ENCODE measurements at regions not wholly inside any gene's neighbourhood (a gene's known extent, or its start where the extent isn't known, plus 50 kb on each side); places are given as distances from the start of the nearest gene placed in this dataset.

DNA sequence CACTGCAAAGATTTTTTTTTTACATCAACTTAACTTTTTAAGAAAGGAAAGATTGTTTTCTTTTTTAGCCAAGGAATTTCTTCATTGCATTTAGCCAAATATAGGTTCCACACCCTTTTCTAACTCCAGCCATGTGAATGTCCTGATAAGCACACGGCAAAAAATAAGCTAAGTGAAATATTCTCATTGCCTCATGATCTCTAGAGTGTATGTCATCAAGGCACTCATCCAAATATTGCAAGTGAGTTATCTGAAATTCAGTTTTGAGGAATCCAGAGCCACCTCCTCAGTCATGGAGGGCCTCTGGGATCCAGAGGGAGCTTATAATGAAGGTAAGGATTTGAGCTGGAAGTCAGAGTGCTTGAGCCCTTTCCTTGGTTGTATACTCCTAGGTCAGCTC, 80.0 kb downstream of the BLID start:
- peak; percentile 68 for DNase-seq (ENCODE audit: low read depth)
- no peak overlapping the region for H3K4me3 ChIP-seq (ENCODE audit: control insufficient read depth, low read depth, low read length)
- TF ChIP-seq, protein P1, sequence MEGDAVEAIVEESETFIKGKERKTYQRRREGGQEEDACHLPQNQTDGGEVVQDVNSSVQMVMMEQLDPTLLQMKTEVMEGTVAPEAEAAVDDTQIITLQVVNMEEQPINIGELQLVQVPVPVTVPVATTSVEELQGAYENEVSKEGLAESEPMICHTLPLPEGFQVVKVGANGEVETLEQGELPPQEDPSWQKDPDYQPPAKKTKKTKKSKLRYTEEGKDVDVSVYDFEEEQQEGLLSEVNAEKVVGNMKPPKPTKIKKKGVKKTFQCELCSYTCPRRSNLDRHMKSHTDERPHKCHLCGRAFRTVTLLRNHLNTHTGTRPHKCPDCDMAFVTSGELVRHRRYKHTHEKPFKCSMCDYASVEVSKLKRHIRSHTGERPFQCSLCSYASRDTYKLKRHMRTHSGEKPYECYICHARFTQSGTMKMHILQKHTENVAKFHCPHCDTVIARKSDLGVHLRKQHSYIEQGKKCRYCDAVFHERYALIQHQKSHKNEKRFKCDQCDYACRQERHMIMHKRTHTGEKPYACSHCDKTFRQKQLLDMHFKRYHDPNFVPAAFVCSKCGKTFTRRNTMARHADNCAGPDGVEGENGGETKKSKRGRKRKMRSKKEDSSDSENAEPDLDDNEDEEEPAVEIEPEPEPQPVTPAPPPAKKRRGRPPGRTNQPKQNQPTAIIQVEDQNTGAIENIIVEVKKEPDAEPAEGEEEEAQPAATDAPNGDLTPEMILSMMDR (IDR thresholded peaks at IDR 0.05; ENCODE audit: control insufficient read depth, insufficient read depth, low read depth, low read length, missing control alignments), result no peak

DNA sequence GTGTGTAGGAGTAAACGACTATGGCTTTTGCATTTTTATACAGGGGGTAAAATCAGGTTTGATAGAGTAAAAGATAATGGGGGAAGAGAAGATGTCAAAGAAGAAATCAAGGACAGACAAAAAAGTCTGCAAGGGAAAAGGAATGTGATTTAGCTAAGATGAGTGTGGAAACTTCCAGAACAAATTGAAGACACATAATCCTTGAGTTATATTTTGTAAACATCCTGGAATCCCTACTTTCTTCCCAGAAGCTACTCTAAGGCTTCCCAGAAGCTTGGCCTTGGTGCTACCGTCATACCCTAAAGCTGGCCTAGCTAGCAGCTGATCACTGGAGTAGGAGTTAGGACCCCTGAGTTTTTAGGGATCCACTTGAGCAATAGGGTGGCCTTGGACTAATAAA, 82.4 kb downstream of the BLID start:
- DNase-seq (ENCODE audit: low read depth), result no peak
- no peak overlapping the region for H3K4me3 ChIP-seq (ENCODE audit: control insufficient read depth, low read depth, low read length)
- TF ChIP-seq, protein P1 (IDR thresholded peaks at IDR 0.05; ENCODE audit: control insufficient read depth, insufficient read depth, low read depth, low read length, missing control alignments), result no peak

DNA sequence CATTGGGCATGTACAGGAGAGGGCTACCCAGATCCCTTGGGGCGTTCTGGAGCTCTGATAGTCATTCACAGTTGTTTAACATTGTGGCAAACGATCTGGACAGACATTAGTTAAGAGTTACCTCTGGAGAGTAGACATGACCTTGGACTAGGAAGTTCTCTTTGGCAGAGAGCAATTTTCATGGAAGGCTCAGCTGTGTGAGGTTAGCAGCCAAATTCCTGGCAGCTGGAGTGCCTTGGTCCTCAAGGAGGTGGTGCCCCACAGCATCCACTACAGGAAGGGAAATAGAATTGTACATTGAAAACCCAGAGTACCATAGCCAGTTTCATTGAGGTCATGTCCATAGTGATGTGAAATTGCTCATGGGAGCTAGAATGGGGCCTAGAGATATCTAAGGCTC, 82.8 kb downstream of the BLID start:
- TF ChIP-seq, protein P1 (IDR thresholded peaks at IDR 0.05; ENCODE audit: control insufficient read depth, insufficient read depth, low read depth, low read length, missing control alignments), result no peak
- DNase-seq (ENCODE audit: low read depth), result no peak
- no peak overlapping the region for H3K4me3 ChIP-seq (ENCODE audit: control insufficient read depth, low read depth, low read length)

DNA sequence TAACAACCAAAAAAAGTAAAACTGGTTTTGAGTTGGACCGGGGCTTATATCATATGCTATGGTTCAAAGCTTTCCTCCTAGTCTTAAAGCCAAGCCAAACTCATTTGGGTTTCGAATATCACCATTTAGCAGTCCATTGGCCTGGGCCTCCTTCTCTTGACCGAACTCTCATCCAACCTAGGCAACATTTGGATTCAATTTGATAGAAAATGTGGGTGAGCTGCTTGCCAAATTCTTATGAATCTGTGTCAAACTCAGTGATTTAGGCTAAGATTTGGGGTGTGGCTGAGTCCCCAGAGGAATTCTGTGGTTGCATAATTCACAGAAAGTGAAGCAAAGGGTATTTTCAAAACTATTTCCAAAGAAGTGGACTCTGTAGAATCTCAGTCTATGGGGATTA, 83.7 kb downstream of the BLID start:
- TF ChIP-seq, protein P1 (IDR thresholded peaks at IDR 0.05; ENCODE audit: control insufficient read depth, insufficient read depth, low read depth, low read length, missing control alignments), result no peak
- DNase-seq (ENCODE audit: low read depth), result peak; percentile 82
- no peak overlapping the region for H3K4me3 ChIP-seq (ENCODE audit: control insufficient read depth, low read depth, low read length)

- DNase-seq (ENCODE audit: low read depth), result no peak
- no peak overlapping the region for H3K4me3 ChIP-seq (ENCODE audit: control insufficient read depth, low read depth, low read length)
- TF ChIP-seq, protein P1 (IDR thresholded peaks at IDR 0.05; ENCODE audit: control insufficient read depth, insufficient read depth, low read depth, low read length, missing control alignments), result no peak
Measured at GRCh38 chr11:122031813-122032212, 84.2 kb downstream of the BLID start.

DNA sequence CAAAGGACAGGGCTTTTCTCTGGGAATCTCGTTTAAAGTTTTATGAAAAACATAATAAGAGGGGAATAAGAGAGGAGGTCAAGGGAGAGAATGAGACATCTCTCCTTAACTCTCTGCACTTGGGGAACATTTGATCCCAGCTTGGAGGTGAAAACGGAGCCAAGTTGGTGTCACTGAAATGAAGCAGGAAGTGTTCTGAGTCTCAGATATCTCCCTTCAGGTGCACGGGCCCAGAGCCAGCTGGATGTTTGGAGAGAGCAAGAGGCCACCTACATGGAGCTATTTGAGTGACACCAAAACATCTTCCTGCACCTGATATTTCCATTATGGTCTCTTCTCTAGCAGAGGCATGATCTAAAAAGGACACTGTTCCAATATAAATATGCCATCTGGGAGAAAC, 85.7 kb downstream of the BLID start:
- DNase-seq (ENCODE audit: low read depth), result no peak
- H3K4me3 ChIP-seq (ENCODE audit: control insufficient read depth, low read depth, low read length), result no peak overlapping the region
- TF ChIP-seq, protein P1 (IDR thresholded peaks at IDR 0.05; ENCODE audit: control insufficient read depth, insufficient read depth, low read depth, low read length, missing control alignments), result no peak

DNA sequence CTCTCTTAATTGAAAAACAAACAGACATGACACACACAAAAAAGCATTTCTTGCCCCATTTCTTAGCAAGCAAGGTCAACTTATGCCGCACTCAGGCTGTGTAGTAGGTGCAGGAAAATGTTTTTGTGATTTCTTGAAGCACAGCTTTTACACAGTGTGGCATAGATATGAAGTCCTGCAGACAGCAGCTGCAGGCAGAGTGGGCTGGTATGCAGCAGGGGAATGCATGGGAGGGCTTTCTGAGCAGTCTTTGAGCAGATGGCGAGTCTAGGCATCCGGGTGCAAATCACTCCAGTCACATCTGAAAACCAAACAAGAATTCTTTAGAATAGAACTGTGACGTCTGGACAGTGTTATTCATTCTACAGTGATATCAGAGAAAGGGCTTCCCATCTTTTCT, 87.5 kb downstream of the BLID start:
- DNase-seq (ENCODE audit: low read depth), result no peak
- H3K4me3 ChIP-seq (ENCODE audit: control insufficient read depth, low read depth, low read length), result no peak overlapping the region
- TF ChIP-seq, protein P1 (IDR thresholded peaks at IDR 0.05; ENCODE audit: control insufficient read depth, insufficient read depth, low read depth, low read length, missing control alignments), result no peak
